Adrenal gland (tissue), 9 donors: ENCODE measurements at regions not wholly inside any gene's neighbourhood (a gene's known extent, or its start where the extent isn't known, plus 50 kb on each side); places are given as distances from the start of the nearest gene placed in this dataset.
"Not testable (repeated sequence)": the region's sequence is repeated elsewhere in the genome, so short reads cannot be mapped to it uniquely, and the experiment has no call there.

ENCODE experiments used
- DNase-seq, 7 donors: peaks; one replicate each; pipeline ENCODE4 v3.0.0-alpha.2; 2019 to 2020
- H3K27ac ChIP-seq, 5 donors: fragments of 200-600 bp; sonication (generic) in 4 of 5; 1 replicate in 3 of 5; 2 replicates in 2 of 5; pipeline versions ENCODE4 v1.5.1 to v1.8.0; 2016 to 2020; ENCODE audit warnings: mild to moderate bottlenecking in 1 of 5
- H3K27me3 ChIP-seq: fragments of 200-600 bp; 2 replicates; pipeline ENCODE4 v1.8.0; 2021
- H3K36me3 ChIP-seq, 2 donors: fragments of 200-600 bp; replicated peaks in 1 of 2; 1 replicate in 1 of 2; 2 replicates in 1 of 2; pipeline versions ENCODE4 v1.5.1 to v1.8.0; 2018 to 2022
- H3K4me1 ChIP-seq, 2 donors: fragments of 200-600 bp; replicated peaks in 1 of 2; 1 replicate in 1 of 2; 2 replicates in 1 of 2; pipeline versions ENCODE4 v1.5.1 to v1.8.0; 2018 to 2021
- H3K4me3 ChIP-seq, 4 donors: fragments of 200-600 bp; sonication (generic) in 3 of 4; one replicate each; pipeline ENCODE4 v1.5.1; 2016 to 2018
- H3K9me3 ChIP-seq, 3 donors: fragments of 200-600 bp; sonication (generic) in 1 of 3; replicated peaks in 1 of 3; 1 replicate in 2 of 3; 2 replicates in 1 of 3; pipeline versions ENCODE4 v1.5.1 to v1.8.0; 2016 to 2021
- POLR2A ChIP-seq, 2 donors: fragments of 450-650 bp; IDR thresholded peaks; one replicate each; pipeline ENCODE4 v1.6.1; 2017; ENCODE audit warnings: antibody characterized with exemption in 2 of 2, mild to moderate bottlenecking in 2 of 2, moderate library complexity in 1 of 2
- WGBS, 4 donors: extraction: QIAGEN DNeasy Blood & Tissue Kit in 2 of 4; methylation state at CpG; one replicate each; pipeline versions ENCODE4 v1.1.5 to v1.1.7; 2013 to 2017; 5-methylcytosine and 5-hydroxymethylcytosine counted together
- intact Hi-C, 2 donors: fragments of 100-400 bp; cut with DNase I; formaldehyde crosslinking; loops; one replicate each; pipeline versions ENCODE4 v1.14.1 to v1.15.0; 2022 to 2023
- TF ChIP-seq, protein P1 (sequence below), 6 experiments: fragments of 450-650 bp in 4 of 6; fragments of 200-600 bp in 2 of 6; sonication (generic) in 1 of 6; IDR thresholded peaks; 1 replicate in 5 of 6; 2 replicates in 1 of 6; pipeline versions ENCODE4 v1.5.1 to v1.8.0; 2016 to 2021; ENCODE audit warnings: antibody characterized with exemption in 6 of 6, mild to moderate bottlenecking in 2 of 6, moderate library complexity in 1 of 6
- donor health status: healthy with polysubstance abuse.
- donor health status: Bipolar disorder and iron deficiency.
- donor health status: DM: yes; HTN: yes; CAD: no.
- donor health status: DM: no; HTN: no; CAD: no.
- donor health status: DM: no; HTN: no; CAD: no.

DNA sequence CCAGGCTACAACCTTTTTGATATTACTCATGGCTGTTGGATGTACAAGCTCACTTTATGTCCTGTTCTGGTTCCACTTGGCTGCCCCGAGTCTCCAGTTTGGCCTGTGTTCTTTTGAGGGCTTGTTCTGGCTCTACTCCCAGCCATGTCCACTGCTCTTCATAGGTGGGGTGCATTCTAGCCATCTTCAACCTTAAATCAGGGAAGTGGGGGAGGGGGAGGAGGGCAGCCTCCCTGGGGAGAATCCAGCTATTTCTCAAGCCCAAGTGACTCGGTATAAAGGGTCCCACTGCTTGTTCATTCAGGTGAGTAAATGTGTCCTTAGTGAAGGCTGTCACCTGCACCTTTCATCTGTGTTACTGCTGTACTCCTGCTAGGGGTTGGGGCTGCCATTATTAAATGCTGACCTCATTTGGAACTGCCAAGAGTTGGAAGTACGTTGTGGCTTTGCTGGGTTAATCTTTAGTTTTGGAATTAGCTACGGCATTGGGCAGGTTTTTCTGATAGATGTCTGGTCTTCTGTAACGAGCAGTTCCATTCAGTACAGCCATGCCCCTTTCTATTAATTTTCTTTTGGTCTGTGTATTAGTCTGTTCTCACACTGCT is 255.8 kb downstream of the GOLGA6L6 start:
- H3K27me3 ChIP-seq, H3K36me3 ChIP-seq, H3K27ac ChIP-seq, H3K9me3 ChIP-seq, DNase-seq, H3K4me1 ChIP-seq, H3K4me3 ChIP-seq, intact Hi-C loops: not testable (repeated sequence)
- WGBS, 4 donors, result 36 to 51% (median 48%) methylated on average over 5 of the region's 5 CpGs

DNA sequence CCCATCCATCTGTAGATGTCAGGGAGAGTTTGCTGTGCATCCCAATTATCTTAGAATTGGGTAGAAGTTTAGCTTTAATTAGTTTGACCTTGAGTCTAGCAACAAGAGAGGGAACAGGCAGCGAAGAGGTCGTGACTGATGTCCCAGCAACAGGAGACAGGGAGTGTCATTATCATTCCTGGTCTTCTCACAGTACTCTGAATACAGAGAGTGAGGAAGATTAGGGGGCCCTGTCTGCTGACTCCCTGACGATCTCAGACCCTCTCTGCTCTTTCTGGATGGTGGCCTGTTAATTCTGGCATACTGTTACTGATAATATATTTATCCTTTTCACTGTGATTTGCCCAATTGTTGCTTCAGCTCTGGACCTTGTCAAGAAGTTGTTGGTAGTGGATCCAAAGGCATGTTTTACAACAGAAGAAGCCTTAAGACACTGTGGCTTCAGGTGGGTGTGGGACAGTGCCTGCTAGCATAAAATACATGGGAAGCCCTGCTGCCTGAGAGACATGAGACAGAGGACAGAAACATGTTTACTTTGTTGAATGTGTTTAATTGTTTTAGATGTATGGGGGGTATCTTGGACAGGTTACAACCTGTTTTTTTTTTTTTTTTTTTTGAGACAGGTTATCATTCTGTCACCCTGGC is 256.6 kb downstream of the GOLGA6L6 start:
- H3K4me1 ChIP-seq, H3K9me3 ChIP-seq, H3K4me3 ChIP-seq, intact Hi-C loops, H3K27ac ChIP-seq, H3K36me3 ChIP-seq, DNase-seq, H3K27me3 ChIP-seq: not testable (repeated sequence)
- WGBS, 4 donors, result 48 to 60% (median 51%) methylated on average over 3 of the region's 3 CpGs

DNA sequence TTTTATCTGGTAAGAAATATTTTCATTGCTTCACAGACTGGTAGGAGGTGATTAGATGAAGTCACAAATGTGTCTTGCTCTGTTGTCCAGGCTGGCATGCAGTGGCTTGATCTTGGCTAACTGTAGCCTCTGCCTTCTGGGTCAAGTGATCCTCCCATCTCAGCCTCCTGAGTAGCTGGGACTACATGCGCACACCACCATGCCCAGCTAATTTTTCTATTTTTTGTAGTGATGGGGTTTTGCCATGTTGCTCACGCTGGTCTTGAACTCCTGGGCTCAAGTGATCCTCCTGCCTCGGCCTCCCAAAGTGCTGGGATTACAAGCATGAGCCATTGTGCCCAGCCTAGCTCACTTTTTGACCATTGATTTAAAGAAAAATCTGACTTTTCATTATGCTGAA is 257.9 kb downstream of the GOLGA6L6 start:
- intact Hi-C loops, H3K27me3 ChIP-seq, H3K36me3 ChIP-seq, H3K4me1 ChIP-seq, DNase-seq, H3K27ac ChIP-seq, H3K4me3 ChIP-seq, H3K9me3 ChIP-seq: not testable (repeated sequence)
- WGBS, 4 donors, result 51 to 60% (median 55%) methylated on average over 3 of the region's 3 CpGs

DNA sequence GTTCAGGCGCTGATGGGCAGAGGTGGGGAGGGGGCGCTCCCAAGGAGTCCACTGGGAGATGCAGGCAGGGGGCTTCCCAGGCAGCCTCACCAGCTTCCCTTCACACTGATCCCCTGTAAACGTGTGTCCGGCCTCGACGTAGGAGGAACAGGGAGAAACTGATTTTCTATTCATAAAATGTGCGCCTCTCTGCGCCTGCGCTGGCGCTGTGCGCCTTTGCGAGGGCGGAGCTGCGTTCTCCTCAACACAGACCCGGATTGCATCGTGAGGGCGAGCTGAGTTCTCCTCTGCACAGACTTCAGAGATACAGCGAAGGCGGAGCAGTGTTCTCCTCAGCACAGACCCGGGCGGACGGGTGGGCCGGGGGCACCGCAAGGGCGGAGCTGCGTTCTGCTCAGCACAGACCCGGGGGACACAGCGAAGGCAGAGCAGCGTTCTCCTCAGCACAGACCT is 259.1 kb downstream of the GOLGA6L6 start:
- H3K27me3 ChIP-seq, H3K36me3 ChIP-seq, intact Hi-C loops, H3K9me3 ChIP-seq, H3K27ac ChIP-seq, H3K4me1 ChIP-seq, H3K4me3 ChIP-seq: not testable (repeated sequence)
- peak in 1 of 7 donors; percentile 12 for DNase-seq
- 78 to 85% (median 83%) methylated on average over 29 of the region's 29 CpGs for WGBS, 4 donors

DNA sequence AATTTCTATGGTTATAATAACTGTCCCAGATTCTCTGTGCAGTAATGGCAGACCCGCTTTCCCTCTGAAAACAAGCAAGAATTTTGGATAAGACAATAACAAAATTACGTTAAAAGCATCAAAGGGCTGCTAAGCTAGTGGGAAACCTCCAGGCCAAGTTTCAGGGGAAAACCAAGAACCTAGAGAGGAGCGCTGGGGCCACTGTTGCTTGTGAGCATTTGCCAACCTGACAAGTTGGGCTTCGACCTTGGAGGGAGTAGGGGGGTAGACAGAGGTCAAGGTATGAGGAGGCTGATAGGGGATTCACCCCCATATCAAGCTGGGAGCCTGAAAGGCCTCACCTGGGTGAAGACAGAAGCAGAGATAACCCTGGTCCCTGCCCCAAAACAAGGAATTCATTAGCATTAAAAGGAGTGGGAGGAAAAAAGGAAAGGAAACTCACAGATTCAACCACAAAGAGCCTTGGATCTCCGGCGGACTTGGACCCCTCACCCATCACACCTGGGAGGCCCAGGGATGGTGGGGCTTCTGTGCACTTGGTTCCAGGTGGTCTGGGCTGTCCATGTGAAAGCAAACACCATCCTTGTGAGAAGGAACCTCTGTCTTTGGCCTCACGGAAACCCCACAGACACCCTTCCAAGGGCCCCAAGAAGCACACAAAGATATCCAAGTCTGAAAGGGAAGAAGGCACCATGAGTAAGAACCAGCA is 259.9 kb downstream of the GOLGA6L6 start:
- H3K4me1 ChIP-seq, H3K27ac ChIP-seq, H3K4me3 ChIP-seq, H3K9me3 ChIP-seq, H3K27me3 ChIP-seq, H3K36me3 ChIP-seq, intact Hi-C loops: not testable (repeated sequence)
- WGBS, 4 donors, result 68 to 74% (median 70%) methylated on average over 7 of the region's 7 CpGs
- DNase-seq, result peak in 1 of 7 donors; percentile 7

DNA sequence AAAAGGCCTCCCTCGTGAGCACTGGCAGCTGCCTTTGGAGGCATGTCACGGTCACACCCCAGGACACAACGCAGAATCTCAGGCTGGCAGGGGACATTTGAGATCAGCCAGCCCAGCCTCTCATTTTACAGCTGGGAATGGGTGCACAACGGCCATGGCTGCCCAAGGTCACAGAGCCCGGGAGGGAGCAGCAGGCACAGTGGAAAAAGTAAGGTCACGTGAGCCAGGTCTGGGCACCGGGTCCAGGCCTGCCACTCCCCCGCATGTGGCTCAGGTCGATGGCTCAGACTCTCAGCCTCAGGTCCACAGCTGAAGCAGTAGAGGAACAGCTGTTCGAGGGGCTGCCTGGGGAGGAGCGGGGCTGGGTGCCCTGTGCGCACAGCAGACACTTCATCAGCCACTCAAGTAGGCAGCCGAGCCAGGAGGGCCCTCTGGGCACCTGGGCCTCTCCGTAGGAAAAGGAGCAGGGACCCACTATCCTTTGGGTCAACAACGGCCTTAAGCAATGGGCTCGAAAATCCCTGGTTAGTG is 260.6 kb downstream of the GOLGA6L6 start:
- DNase-seq, result no peak
- intact Hi-C loops, result no loop called here
- no peaks in the 10 kb centered on the region for H3K27me3 ChIP-seq
- H3K36me3 ChIP-seq, result no peaks in the 10 kb centered on the region
- no peak overlapping the region for H3K4me3 ChIP-seq
- no peak overlapping the region for H3K27ac ChIP-seq
- no peak for TF ChIP-seq POLR2A (IDR thresholded peaks at IDR 0.05)
- TF ChIP-seq, protein P1, sequence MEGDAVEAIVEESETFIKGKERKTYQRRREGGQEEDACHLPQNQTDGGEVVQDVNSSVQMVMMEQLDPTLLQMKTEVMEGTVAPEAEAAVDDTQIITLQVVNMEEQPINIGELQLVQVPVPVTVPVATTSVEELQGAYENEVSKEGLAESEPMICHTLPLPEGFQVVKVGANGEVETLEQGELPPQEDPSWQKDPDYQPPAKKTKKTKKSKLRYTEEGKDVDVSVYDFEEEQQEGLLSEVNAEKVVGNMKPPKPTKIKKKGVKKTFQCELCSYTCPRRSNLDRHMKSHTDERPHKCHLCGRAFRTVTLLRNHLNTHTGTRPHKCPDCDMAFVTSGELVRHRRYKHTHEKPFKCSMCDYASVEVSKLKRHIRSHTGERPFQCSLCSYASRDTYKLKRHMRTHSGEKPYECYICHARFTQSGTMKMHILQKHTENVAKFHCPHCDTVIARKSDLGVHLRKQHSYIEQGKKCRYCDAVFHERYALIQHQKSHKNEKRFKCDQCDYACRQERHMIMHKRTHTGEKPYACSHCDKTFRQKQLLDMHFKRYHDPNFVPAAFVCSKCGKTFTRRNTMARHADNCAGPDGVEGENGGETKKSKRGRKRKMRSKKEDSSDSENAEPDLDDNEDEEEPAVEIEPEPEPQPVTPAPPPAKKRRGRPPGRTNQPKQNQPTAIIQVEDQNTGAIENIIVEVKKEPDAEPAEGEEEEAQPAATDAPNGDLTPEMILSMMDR (IDR thresholded peaks at IDR 0.05), result no peak
- H3K4me1 ChIP-seq, result no peaks in the 10 kb centered on the region
- 75 to 83% (median 79%) methylated on average over 16 of the region's 16 CpGs for WGBS, 4 donors
- H3K9me3 ChIP-seq, result no peaks in the 10 kb centered on the region

DNA sequence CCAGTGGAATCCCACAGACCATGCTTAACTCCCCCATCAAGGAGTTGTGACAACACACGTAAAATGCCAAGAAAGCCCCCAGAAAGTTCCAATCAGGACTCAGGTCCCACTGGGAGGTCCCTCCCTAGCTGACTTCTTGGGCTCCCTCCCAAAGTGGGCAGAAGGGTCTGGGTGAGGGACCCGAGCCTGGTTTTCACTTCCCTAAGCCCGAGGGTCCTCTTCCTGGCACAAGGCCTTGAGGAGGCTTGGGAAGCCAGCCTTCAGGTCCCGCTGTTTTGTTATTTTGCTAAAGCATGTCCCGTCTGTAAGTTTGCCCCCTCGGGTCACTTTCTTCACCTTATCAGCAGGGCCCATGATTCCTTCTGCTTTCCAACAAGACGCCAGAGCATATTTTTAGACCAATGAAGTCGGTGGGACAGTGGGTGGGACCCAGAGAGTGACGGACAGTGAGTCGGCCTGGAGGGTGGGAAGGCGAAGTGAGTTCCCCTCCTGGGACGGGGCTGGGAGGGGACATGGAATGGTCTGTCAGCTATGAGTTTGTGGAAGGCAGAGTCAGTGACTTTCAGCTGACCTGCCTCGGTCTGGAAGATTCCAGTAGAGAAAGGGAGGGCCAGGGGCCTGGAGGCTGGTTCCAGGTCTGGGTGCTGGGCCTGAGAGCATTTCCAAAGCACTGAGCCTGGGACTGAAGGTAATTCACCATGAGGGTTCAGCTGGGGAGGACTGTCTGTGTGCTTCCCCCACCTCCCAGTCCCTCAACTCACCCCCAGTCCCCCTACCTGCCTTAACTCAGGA is 261.3 kb downstream of the GOLGA6L6 start:
- 68 to 79% (median 75%) methylated on average over 13 of the region's 13 CpGs for WGBS, 4 donors
- H3K27ac ChIP-seq, H3K36me3 ChIP-seq, H3K27me3 ChIP-seq, H3K4me3 ChIP-seq, H3K4me1 ChIP-seq, intact Hi-C loops, H3K9me3 ChIP-seq: not testable (repeated sequence)
- peak in 1 of 7 donors; percentile 8 for DNase-seq

DNA sequence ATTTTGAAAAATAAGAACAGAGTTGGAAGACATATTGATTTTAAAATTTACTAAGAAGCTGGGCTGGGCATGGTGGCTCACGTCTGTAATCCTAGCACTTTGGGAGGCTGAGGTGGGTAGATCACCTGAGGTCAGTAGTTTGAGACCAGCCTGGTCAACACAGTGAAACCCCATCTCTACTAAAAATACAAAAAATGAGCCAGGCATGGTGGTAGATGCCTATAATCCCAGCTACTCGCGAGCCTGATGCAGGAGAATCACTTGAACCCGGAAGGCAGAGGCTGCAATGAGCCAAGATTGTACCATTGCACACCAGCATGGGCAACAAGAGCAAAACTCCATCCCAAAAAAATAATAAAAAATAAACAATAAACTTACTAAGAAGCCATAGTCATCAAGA is 262.5 kb downstream of the GOLGA6L6 start:
- H3K27me3 ChIP-seq, H3K27ac ChIP-seq, H3K4me3 ChIP-seq, H3K4me1 ChIP-seq, H3K36me3 ChIP-seq, intact Hi-C loops, H3K9me3 ChIP-seq: not testable (repeated sequence)
- WGBS, 4 donors, result 44 to 60% (median 59%) methylated on average over 4 of the region's 4 CpGs
- DNase-seq, result peak in 1 of 7 donors; percentile 3

DNA sequence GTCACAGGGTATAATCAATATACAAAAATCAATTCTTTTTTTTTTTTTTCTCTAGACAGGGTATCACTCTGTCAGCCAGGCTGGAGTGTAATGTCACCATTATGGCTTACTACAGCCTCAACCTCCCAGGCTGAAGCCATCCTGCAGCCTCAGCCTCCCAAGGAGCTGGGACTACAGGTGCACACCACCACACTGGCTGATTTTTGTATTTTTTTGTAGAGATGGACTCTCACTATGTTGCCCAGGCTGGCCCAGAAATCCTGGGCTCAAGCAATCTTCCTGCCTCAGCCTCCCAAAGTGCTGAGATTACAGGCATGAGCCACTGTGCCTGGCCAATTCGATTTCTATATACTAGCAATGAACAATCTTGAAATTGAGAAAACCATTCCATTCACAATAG is 263.2 kb downstream of the GOLGA6L6 start:
- intact Hi-C loops, H3K27ac ChIP-seq, H3K9me3 ChIP-seq, H3K36me3 ChIP-seq, H3K4me3 ChIP-seq, H3K4me1 ChIP-seq, H3K27me3 ChIP-seq: not testable (repeated sequence)
- 17 to 32% (median 27%) methylated on average over 1 of the region's 1 CpG for WGBS, 4 donors
- DNase-seq, result peak in 1 of 7 donors; percentile 10
